Fibroblast of lung (primary cell): ENCODE measurements at regions not wholly inside any gene's neighbourhood (a gene's known extent, or its start where the extent isn't known, plus 50 kb on each side); places are given as distances from the start of the nearest gene placed in this dataset.

Experiments used
- DNase-seq, 2 donors: peaks; one replicate each; pipeline versions ENCODE4 v3.0.0 to v3.0.0-alpha.2; 2010; ENCODE audit warnings: low read depth in 2 of 2
- H2AFZ ChIP-seq: 2 replicates; pipeline ENCODE4 v1.5.1; 2012; ENCODE audit warnings: low read length, control low read depth, inconsistent platforms
- H3K27ac ChIP-seq: 2 replicates; pipeline ENCODE4 v1.5.1; 2011; ENCODE audit warnings: low read length, control low read depth; ENCODE audit not compliant: insufficient read depth
- H3K27me3 ChIP-seq: 2 replicates; pipeline ENCODE4 v1.5.1; 2011; ENCODE audit warnings: mild to moderate bottlenecking, low read length; ENCODE audit not compliant: control insufficient read depth, insufficient read depth
- H3K36me3 ChIP-seq: 2 replicates; pipeline ENCODE4 v1.5.1; 2011; ENCODE audit warnings: low read length; ENCODE audit not compliant: control insufficient read depth, insufficient read depth
- H3K4me1 ChIP-seq: 2 replicates; pipeline ENCODE4 v1.5.1; 2011; ENCODE audit warnings: low read length; ENCODE audit not compliant: control insufficient read depth, insufficient read depth; ENCODE audit errors: extremely low read depth
- H3K4me2 ChIP-seq: 2 replicates; pipeline ENCODE4 v1.5.1; 2011; ENCODE audit warnings: low read length, control low read depth; ENCODE audit not compliant: insufficient read depth; ENCODE audit errors: extremely low read depth
- H3K4me3 ChIP-seq, 4 experiments: fragments of 200-600 bp in 1 of 4; sonication (generic) in 1 of 4; replicated peaks in 1 of 4; 2 replicates each; pipeline ENCODE4 v1.5.1; 2011 to 2016; ENCODE audit warnings: low read length in 4 of 4, low read depth in 3 of 4, mild to moderate bottlenecking in 3 of 4, control low read depth in 2 of 4, inconsistent platforms in 1 of 4, mixed read lengths in 1 of 4; ENCODE audit not compliant: insufficient read depth in 1 of 4; ENCODE audit errors: control extremely low read depth in 1 of 4
- H3K79me2 ChIP-seq: 2 replicates; pipeline ENCODE4 v1.5.1; 2012; ENCODE audit warnings: mild to moderate bottlenecking, low read length, inconsistent platforms; ENCODE audit not compliant: control insufficient read depth, insufficient read depth
- H3K9ac ChIP-seq: 2 replicates; pipeline ENCODE4 v1.5.1; 2011; ENCODE audit warnings: mild to moderate bottlenecking, low read length, control low read depth; ENCODE audit not compliant: insufficient read depth
- H3K9me3 ChIP-seq: 2 replicates; pipeline ENCODE4 v1.5.1; 2012; ENCODE audit warnings: low read depth, low read length; ENCODE audit not compliant: control insufficient read depth, insufficient read depth
- H4K20me1 ChIP-seq: 2 replicates; pipeline ENCODE4 v1.5.1; 2011; ENCODE audit warnings: low read length; ENCODE audit not compliant: control insufficient read depth, insufficient read depth; ENCODE audit errors: extremely low read depth
- CTCF ChIP-seq, 2 donors: IDR thresholded peaks in 1 of 2; conservative IDR thresholded peaks in 1 of 2; 1 replicate in 1 of 2; 2 replicates in 1 of 2; pipeline ENCODE4 v1.5.1; 2011 to 2012; ENCODE audit warnings: low read length in 2 of 2, control low read depth in 1 of 2, inconsistent platforms in 1 of 2, low read depth in 1 of 2, mild to moderate bottlenecking in 1 of 2
- EZH2 ChIP-seq: IDR thresholded peaks from 2 replicates; pipeline ENCODE4 v1.5.1; 2012; ENCODE audit warnings: low read length, control low read depth, mild to moderate bottlenecking; ENCODE audit errors: missing control alignments

- no peak overlapping the region for H3K4me3 ChIP-seq
- no peaks in the 10 kb centered on the region for H3K79me2 ChIP-seq
- H3K4me2 ChIP-seq: no peak overlapping the region
- H3K36me3 ChIP-seq: no peaks in the 10 kb centered on the region
- H3K27ac ChIP-seq: no peak overlapping the region
- H4K20me1 ChIP-seq: no peaks in the 10 kb centered on the region
- no peak overlapping the region for H2AFZ ChIP-seq
- no peak for DNase-seq
- no peaks in the 10 kb centered on the region for H3K4me1 ChIP-seq
- no peaks in the 10 kb centered on the region for H3K9me3 ChIP-seq
- no peaks in the 10 kb centered on the region for H3K27me3 ChIP-seq
- H3K9ac ChIP-seq: no peak overlapping the region
- no peak for TF ChIP-seq EZH2
- no peak for TF ChIP-seq CTCF (conservative IDR thresholded peaks at IDR 0.05 in 1 of 2, IDR thresholded peaks at IDR 0.05 in 1 of 2; ENCODE audit: low read depth in 1 of 2, low read length in 2 of 2)
Observed at GRCh38 chr20:11694467-11694866, 223.2 kb upstream of the BTBD3 start.

- H3K27ac ChIP-seq: no peak overlapping the region
- no peaks in the 10 kb centered on the region for H3K79me2 ChIP-seq
- no peak overlapping the region for H3K4me3 ChIP-seq
- TF ChIP-seq CTCF (conservative IDR thresholded peaks at IDR 0.05 in 1 of 2, IDR thresholded peaks at IDR 0.05 in 1 of 2; ENCODE audit: low read depth in 1 of 2, low read length in 2 of 2) (no peak), EZH2 (no peak)
- H2AFZ ChIP-seq: no peak overlapping the region
- no peak overlapping the region for H3K4me2 ChIP-seq
- no peaks in the 10 kb centered on the region for H3K27me3 ChIP-seq
- no peaks in the 10 kb centered on the region for H4K20me1 ChIP-seq
- H3K9ac ChIP-seq: no peak overlapping the region
- no peaks in the 10 kb centered on the region for H3K9me3 ChIP-seq
- H3K36me3 ChIP-seq: no peaks in the 10 kb centered on the region
- H3K4me1 ChIP-seq: no peaks in the 10 kb centered on the region
- no peak for DNase-seq
Observed at GRCh38 chr20:11697055-11697454, 220.6 kb upstream of the BTBD3 start.

- Histone ChIP-seq H3K4me3 (no peak overlapping the region), H3K27me3 (no peaks in the 10 kb centered on the region), H2AFZ (no peak overlapping the region), H3K9ac (no peak overlapping the region), H3K79me2 (no peaks in the 10 kb centered on the region), H3K4me2 (no peak overlapping the region), H4K20me1 (no peaks in the 10 kb centered on the region), H3K4me1 (no peaks in the 10 kb centered on the region), H3K36me3 (no peaks in the 10 kb centered on the region), H3K27ac (no peak overlapping the region), H3K9me3 (no peaks in the 10 kb centered on the region)
- no peak for DNase-seq
- no peak for TF ChIP-seq EZH2
- TF ChIP-seq CTCF (conservative IDR thresholded peaks at IDR 0.05 in 1 of 2, IDR thresholded peaks at IDR 0.05 in 1 of 2; ENCODE audit: low read depth in 1 of 2, low read length in 2 of 2): no peak
Observed at GRCh38 chr20:11697646-11698045, 220.0 kb upstream of the BTBD3 start.
